ENCODE measurements at regions not wholly inside any gene's neighbourhood (a gene's known extent, or its start where the extent isn't known, plus 50 kb on each side); places are given as distances from the start of the nearest gene placed in this dataset.

GRCh38 chr1:196034080-196034706 lies 574.0 kb downstream of the KCNT2 start:
- TF ChIP-seq CTCF (IDR thresholded peaks at IDR 0.05 in 4 of 5, conservative IDR thresholded peaks at IDR 0.05 in 1 of 5) (no peak), POLR2A (IDR thresholded peaks at IDR 0.05) (no peak)
